A549 (cell line): ENCODE measurements at regions not wholly inside any gene's neighbourhood (a gene's known extent, or its start where the extent isn't known, plus 50 kb on each side); places are given as distances from the start of the nearest gene placed in this dataset.

ENCODE experiments used
- ATAC-seq, 2 experiments: fragments of 200-7000 bp in 1 of 2; fragments of >200 bp in 1 of 2; cut with Nextera tagmentation in 1 of 2; cut with Tn5 transposase in 1 of 2; 3 replicates each; pipeline versions ENCODE4 v1.8.0 to v1.9.1; 2018 to 2020; ENCODE audit warnings: mild to moderate bottlenecking in 1 of 2, moderate library complexity in 1 of 2
- CTCF ChIA-PET: fragments of 300-600 bp; sonication (Branson Sonifier 250); formaldehyde crosslinking; extraction: SDS; loops from one replicate; lab custom pipeline; 2021; ENCODE audit warnings: antibody characterized with exemption, inconsistent platforms; lab: Yijun Ruan, JAX
- POLR2A ChIA-PET: fragments of 350-600 bp; formaldehyde crosslinking; extraction: SDS; loops from one replicate; lab custom pipeline; 2021; ENCODE audit warnings: antibody characterized with exemption, inconsistent platforms; lab: Yijun Ruan, JAX
- DNase-seq, 2 experiments: peaks; one replicate each; pipeline versions ENCODE4 v3.0.0 to v3.0.0-alpha.2; 2011 to 2016; ENCODE audit warnings: low read depth in 1 of 2, low spot score in 1 of 2
- FAIRE-seq: peaks from 2 replicates; lab custom pipeline; 2011; peaks lifted over from hg19 to GRCh38; lab: Jason Lieb, UNC
- H3K27ac ChIP-seq, 2 experiments: fragments of >200 bp; sonication (Bioruptor Twin); formaldehyde crosslinking; 3 replicates each; pipeline ENCODE4 v1.5.1; 2016 to 2017
- H3K4me1 ChIP-seq: fragments of >200 bp; sonication (Bioruptor Twin); formaldehyde crosslinking; 3 replicates; pipeline ENCODE4 v1.6.1; 2016
- H3K4me2 ChIP-seq: fragments of >200 bp; sonication (Bioruptor Twin); formaldehyde crosslinking; 3 replicates; pipeline ENCODE4 v1.6.1; 2016
- H3K4me3 ChIP-seq: fragments of >200 bp; sonication (Bioruptor Twin); formaldehyde crosslinking; 3 replicates; pipeline ENCODE4 v1.5.1; 2016
- H3K9me3 ChIP-seq: fragments of >200 bp; sonication (Bioruptor Twin); formaldehyde crosslinking; 3 replicates; pipeline ENCODE4 v1.6.1; 2016
- BHLHE40 ChIP-seq: IDR thresholded peaks from 2 replicates; pipeline ENCODE4 v1.6.1; 2012; ENCODE audit warnings: low read depth, low read length, inconsistent platforms
- CBX2 ChIP-seq: fragments of 200-600 bp; sonication (generic); IDR thresholded peaks from 2 replicates; pipeline ENCODE4 v1.6.1; 2016; ENCODE audit warnings: low read depth, mild to moderate bottlenecking, borderline replicate concordance
- CBX8 ChIP-seq: fragments of 200-600 bp; sonication (generic); IDR thresholded peaks from 2 replicates; pipeline ENCODE4 v1.6.1; 2016
- CEBPB ChIP-seq, 2 experiments: fragments of >200 bp in 1 of 2; sonication (Bioruptor Twin) in 1 of 2; formaldehyde crosslinking in 1 of 2; IDR thresholded peaks; 2 replicates each; pipeline ENCODE4 v1.6.1; 2012 to 2016
- CHD4 ChIP-seq: fragments of 200-600 bp; sonication (generic); IDR thresholded peaks from 2 replicates; pipeline ENCODE4 v1.6.1; 2016; ENCODE audit warnings: antibody characterized with exemption, mild to moderate bottlenecking, borderline replicate concordance
- ESRRA ChIP-seq: fragments of 150-350 bp; IDR thresholded peaks from 2 replicates; pipeline ENCODE4 v1.6.1; 2014; ENCODE audit warnings: mild to moderate bottlenecking, low read length, borderline replicate concordance
- FOSL2 ChIP-seq, 2 experiments: fragments of 450-650 bp in 1 of 2; fragments of >200 bp in 1 of 2; sonication (Bioruptor Twin) in 1 of 2; formaldehyde crosslinking; IDR thresholded peaks; 2 replicates each; pipeline versions ENCODE4 v1.5.0 to v1.6.1; 2016 to 2020; ENCODE audit warnings: mild to moderate bottlenecking in 1 of 2, moderate library complexity in 1 of 2
- GATA3 ChIP-seq: IDR thresholded peaks from 2 replicates; pipeline ENCODE4 v1.6.1; 2012; ENCODE audit warnings: borderline replicate concordance
- HDAC2 ChIP-seq: fragments of 200-600 bp; sonication (generic); IDR thresholded peaks from 2 replicates; pipeline ENCODE4 v1.6.1; 2016
- HOXB5 ChIP-seq: fragments of 250-450 bp; sonication (Bioruptor Pico); IDR thresholded peaks from 2 replicates; pipeline ENCODE4 v1.5.0; 2020; ENCODE audit warnings: mild to moderate bottlenecking, moderate library complexity
- JUN ChIP-seq, 2 experiments: fragments of >200 bp; sonication (Bioruptor Twin); formaldehyde crosslinking; IDR thresholded peaks; 2 replicates in 1 of 2; 3 replicates in 1 of 2; pipeline ENCODE4 v1.6.1; 2016 to 2017
- JUNB ChIP-seq: fragments of >200 bp; sonication (Bioruptor Twin); formaldehyde crosslinking; IDR thresholded peaks from 2 replicates; pipeline ENCODE4 v1.6.1; 2016
- KDM1A ChIP-seq: fragments of 200-600 bp; sonication (generic); IDR thresholded peaks from 2 replicates; pipeline ENCODE4 v1.6.1; 2016; ENCODE audit warnings: low read depth, mild to moderate bottlenecking
- MAFK ChIP-seq: fragments of 450-650 bp; IDR thresholded peaks from 2 replicates; pipeline ENCODE4 v1.6.1; 2014; ENCODE audit not compliant: partially characterized antibody
- PHF8 ChIP-seq: fragments of 200-600 bp; sonication (generic); IDR thresholded peaks from 2 replicates; pipeline ENCODE4 v1.6.1; 2016; ENCODE audit warnings: low read depth, mild to moderate bottlenecking, antibody characterized with exemption, moderate library complexity, borderline replicate concordance
- RAD21 ChIP-seq, 2 experiments: fragments of >200 bp in 1 of 2; sonication (Bioruptor Twin) in 1 of 2; formaldehyde crosslinking in 1 of 2; IDR thresholded peaks in 1 of 2; conservative IDR thresholded peaks in 1 of 2; 2 replicates in 1 of 2; 3 replicates in 1 of 2; pipeline ENCODE4 v1.6.1; 2012 to 2018; ENCODE audit warnings: inconsistent platforms in 1 of 2
- SMC3 ChIP-seq: fragments of >200 bp; sonication (Bioruptor Twin); formaldehyde crosslinking; IDR thresholded peaks from 3 replicates; pipeline ENCODE4 v1.6.1; 2018; ENCODE audit warnings: inconsistent platforms
- SREBF2 ChIP-seq: fragments of 450-650 bp; IDR thresholded peaks from 2 replicates; pipeline ENCODE4 v1.6.1; 2014; ENCODE audit warnings: mild to moderate bottlenecking, moderate library complexity
- ZC3H11A ChIP-seq: fragments of 450-650 bp; IDR thresholded peaks from 2 replicates; pipeline ENCODE4 v1.6.1; 2014; ENCODE audit warnings: antibody characterized with exemption, mild to moderate bottlenecking
- ZFP36 ChIP-seq: fragments of 450-650 bp; IDR thresholded peaks from 2 replicates; pipeline ENCODE4 v1.6.1; 2014; ENCODE audit warnings: borderline replicate concordance; ENCODE audit not compliant: partially characterized antibody
- WGBS: methylation state at CpG from one replicate; pipeline ENCODE4 v1.1.6; 2017; ENCODE audit errors: missing lambda C conversion rate; 5-methylcytosine and 5-hydroxymethylcytosine counted together
- TF ChIP-seq, protein P1 (sequence below): fragments of 250-450 bp; sonication (Bioruptor Pico); IDR thresholded peaks from 2 replicates; pipeline ENCODE4 v1.5.0; 2020; ENCODE audit warnings: low read depth, mild to moderate bottlenecking, moderate library complexity
- TF ChIP-seq, protein P2 (sequence below): fragments of 150-350 bp; IDR thresholded peaks from 2 replicates; pipeline ENCODE4 v1.6.1; 2014; ENCODE audit warnings: low read depth, mild to moderate bottlenecking, low read length
- TF ChIP-seq, protein P3 (sequence below): fragments of >200 bp; sonication (Bioruptor Twin); formaldehyde crosslinking; IDR thresholded peaks from 3 replicates; pipeline ENCODE4 v1.5.1; 2016

DNA sequence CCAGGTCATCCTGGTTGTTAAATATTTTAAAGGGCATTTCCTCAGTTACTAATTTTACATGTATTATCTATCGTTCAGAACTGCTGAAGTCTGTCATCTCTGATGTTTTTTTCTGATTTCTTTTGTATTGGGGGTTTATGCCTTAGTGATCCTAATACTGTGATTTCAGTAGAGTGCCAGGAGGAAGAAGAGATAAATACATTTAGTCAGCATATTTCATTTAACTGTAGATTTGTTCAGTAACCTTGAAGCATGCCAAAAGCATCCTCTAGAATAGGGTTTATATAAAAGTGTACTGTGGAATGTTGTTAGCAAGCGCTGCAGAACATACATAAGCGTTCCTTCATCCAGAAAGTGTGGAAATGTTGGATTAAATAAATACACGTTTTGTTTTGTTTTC, 342.3 kb upstream of the DPPA4 start:
- DNase-seq = no peak
- WGBS = 53% methylated on average over 4 of the region's 4 CpGs
- POLR2A ChIA-PET = no interaction called here
- no peak overlapping the region for H3K27ac ChIP-seq
- CTCF ChIA-PET = no interaction called here
- peak overlapping the region; percentile 17; the same call in 1 of the 3 replicates for H3K4me2 ChIP-seq
- ATAC-seq = no peak
- TF ChIP-seq, protein P1, sequence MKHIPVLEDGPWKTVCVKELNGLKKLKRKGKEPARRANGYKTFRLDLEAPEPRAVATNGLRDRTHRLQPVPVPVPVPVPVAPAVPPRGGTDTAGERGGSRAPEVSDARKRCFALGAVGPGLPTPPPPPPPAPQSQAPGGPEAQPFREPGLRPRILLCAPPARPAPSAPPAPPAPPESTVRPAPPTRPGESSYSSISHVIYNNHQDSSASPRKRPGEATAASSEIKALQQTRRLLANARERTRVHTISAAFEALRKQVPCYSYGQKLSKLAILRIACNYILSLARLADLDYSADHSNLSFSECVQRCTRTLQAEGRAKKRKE (CRISPR knock-in tag) = no peak
- TF ChIP-seq MAFK = peak; percentile 88
- no peak for TF ChIP-seq HDAC2
- H3K4me3 ChIP-seq = no peak overlapping the region
- H3K4me1 ChIP-seq = peaks cover 12% of the 10 kb centered on the region; the same call in 2 of the 3 replicates
- no peak for FAIRE-seq
- H3K9me3 ChIP-seq = no peaks in the 10 kb centered on the region

DNA sequence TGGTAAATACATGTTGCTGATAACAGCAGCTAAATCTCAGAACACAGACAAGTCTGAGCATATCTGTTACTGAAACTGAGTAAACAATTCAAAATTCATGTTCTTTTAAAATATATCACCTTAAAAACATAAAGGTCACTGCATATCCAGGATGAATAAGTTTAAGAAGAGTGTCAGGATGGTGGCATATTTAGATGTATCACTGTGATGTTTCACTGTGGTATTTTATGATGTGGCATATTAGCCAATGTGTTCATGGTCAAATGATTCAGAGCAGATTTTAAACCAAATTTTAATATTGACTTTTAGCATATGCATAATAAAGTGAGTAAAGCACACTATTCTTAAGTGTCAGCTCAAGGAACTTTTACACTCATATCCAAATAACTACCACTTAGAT, 346.4 kb upstream of the DPPA4 start:
- FAIRE-seq (no peak), DNase-seq (no peak), ATAC-seq (no peak)
- CTCF ChIA-PET = no interaction called here
- POLR2A ChIA-PET = no interaction called here
- no peak overlapping the region for H3K4me2 ChIP-seq
- no peak overlapping the region for H3K27ac ChIP-seq
- H3K4me3 ChIP-seq = no peak overlapping the region
- TF ChIP-seq CEBPB (IDR thresholded peaks at IDR 0.05) (no peak), CHD4 (no peak), BHLHE40 (no peak), SREBF2 (no peak), RAD21 (conservative IDR thresholded peaks at IDR 0.05 in 1 of 2, IDR thresholded peaks at IDR 0.05 in 1 of 2) (no peak), HOXB5 (CRISPR knock-in tag) (no peak), SMC3 (no peak), KDM1A (no peak)
- H3K9me3 ChIP-seq = no peaks in the 10 kb centered on the region
- H3K4me1 ChIP-seq = peaks cover 23% of the 10 kb centered on the region

DNA sequence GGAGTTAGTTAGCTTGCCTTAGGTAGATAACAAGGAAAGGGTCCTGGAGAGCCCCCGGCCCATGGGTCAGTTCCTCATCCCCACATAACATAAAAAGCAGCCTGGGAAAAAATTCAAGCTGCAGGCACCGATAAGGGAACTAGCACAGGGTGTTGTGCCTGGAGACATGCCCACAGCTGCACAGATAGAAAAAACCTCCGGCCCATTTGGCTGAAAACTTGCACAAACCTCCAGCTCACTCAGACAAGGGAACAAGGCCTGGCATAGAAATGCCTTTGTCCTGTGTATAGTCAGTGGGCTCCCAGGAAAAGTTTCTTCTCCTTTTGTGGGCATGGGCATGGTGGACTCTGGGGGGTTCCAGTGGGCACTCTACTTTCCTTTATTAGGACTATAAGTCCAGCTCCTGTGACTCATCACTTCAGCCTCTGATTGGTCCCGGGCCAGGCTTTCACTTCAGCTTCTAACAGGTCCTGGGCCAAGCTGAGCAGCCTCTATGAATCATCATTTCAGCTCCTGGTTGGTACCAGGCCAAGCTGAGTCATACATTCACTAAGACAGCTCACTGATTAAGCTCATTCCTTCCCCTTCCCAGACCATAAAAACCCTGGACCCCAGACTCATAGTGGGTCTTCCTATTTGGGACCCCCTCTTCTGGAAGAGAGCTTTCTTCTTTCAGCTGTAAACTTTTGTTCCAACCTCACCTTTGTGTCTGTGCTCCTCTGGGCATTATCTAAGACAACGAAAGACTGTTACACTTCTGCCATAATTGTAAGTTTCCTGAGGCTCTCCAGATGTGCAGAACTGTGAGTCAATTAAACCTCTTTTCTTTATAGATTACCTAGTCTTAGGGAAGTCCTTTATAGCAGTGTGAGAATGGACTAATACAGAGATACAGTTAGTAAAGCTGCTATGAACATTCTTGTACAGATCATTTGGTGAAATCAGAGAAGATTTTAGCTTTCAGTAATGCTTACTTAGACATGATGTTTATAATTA, 348.0 kb upstream of the DPPA4 start:
- peak overlapping the region; percentile 9 for H3K4me2 ChIP-seq
- ATAC-seq = peak; percentile 99 to 100
- ChIA-PET CTCF (no interaction called here), POLR2A (no interaction called here)
- WGBS = 32% methylated on average over 5 of the region's 5 CpGs
- TF ChIP-seq, protein P2, sequence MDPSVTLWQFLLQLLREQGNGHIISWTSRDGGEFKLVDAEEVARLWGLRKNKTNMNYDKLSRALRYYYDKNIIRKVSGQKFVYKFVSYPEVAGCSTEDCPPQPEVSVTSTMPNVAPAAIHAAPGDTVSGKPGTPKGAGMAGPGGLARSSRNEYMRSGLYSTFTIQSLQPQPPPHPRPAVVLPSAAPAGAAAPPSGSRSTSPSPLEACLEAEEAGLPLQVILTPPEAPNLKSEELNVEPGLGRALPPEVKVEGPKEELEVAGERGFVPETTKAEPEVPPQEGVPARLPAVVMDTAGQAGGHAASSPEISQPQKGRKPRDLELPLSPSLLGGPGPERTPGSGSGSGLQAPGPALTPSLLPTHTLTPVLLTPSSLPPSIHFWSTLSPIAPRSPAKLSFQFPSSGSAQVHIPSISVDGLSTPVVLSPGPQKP = no peak
- no peak for TF ChIP-seq ZFP36
- TF ChIP-seq CBX8 = no peak
- peak; percentile 53 for TF ChIP-seq MAFK
- peak; percentile 89 for TF ChIP-seq FOSL2 (IDR thresholded peaks at IDR 0.05)
- peak; percentile 95 for TF ChIP-seq FOSL2 (CRISPR knock-in tag; IDR thresholded peaks at IDR 0.05)
- TF ChIP-seq, protein P1 (CRISPR knock-in tag) = no peak
- no peak for TF ChIP-seq PHF8
- peak; percentile 70; the same call in 1 of the 2 replicates for TF ChIP-seq JUNB
- TF ChIP-seq ZC3H11A = no peak
- TF ChIP-seq GATA3 = peak; percentile 19; the same call in 1 of the 2 replicates
- no peak for TF ChIP-seq CBX2
- TF ChIP-seq, protein P3, sequence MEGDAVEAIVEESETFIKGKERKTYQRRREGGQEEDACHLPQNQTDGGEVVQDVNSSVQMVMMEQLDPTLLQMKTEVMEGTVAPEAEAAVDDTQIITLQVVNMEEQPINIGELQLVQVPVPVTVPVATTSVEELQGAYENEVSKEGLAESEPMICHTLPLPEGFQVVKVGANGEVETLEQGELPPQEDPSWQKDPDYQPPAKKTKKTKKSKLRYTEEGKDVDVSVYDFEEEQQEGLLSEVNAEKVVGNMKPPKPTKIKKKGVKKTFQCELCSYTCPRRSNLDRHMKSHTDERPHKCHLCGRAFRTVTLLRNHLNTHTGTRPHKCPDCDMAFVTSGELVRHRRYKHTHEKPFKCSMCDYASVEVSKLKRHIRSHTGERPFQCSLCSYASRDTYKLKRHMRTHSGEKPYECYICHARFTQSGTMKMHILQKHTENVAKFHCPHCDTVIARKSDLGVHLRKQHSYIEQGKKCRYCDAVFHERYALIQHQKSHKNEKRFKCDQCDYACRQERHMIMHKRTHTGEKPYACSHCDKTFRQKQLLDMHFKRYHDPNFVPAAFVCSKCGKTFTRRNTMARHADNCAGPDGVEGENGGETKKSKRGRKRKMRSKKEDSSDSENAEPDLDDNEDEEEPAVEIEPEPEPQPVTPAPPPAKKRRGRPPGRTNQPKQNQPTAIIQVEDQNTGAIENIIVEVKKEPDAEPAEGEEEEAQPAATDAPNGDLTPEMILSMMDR = no peak
- 0 out of 5 replicates have a peak, but pooled peaks of 1 of the 2 experiments have one; percentile 5 for TF ChIP-seq RAD21 (conservative IDR thresholded peaks at IDR 0.05 in 1 of 2, IDR thresholded peaks at IDR 0.05 in 1 of 2)
- peak in 1 of 2 experiments; percentile 49; a peak in 1 of 5 replicates for TF ChIP-seq JUN (IDR thresholded peaks at IDR 0.05)
- no peak for TF ChIP-seq ESRRA
- no peak for TF ChIP-seq KDM1A
- peaks cover 13% of the 10 kb centered on the region for H3K4me1 ChIP-seq
- no peak overlapping the region for H3K4me3 ChIP-seq
- H3K27ac ChIP-seq = peak overlapping the region; percentile 45 to 81
- FAIRE-seq = no peak
- DNase-seq = peak; percentile 60 to 88
- no peaks in the 10 kb centered on the region; the same call in 2 of the 3 replicates for H3K9me3 ChIP-seq
